Thyroid gland (tissue), 4 donors: ENCODE measurements at regions not wholly inside any gene's neighbourhood (a gene's known extent, or its start where the extent isn't known, plus 50 kb on each side); places are given as distances from the start of the nearest gene placed in this dataset.

Experiments used
- DNase-seq, 2 donors: peaks; one replicate each; pipeline ENCODE4 v3.0.0-alpha.2; 2019
- H3K27ac ChIP-seq, 3 donors: fragments of 200-600 bp; sonication (generic); 1 replicate in 2 of 3; 2 replicates in 1 of 3; pipeline ENCODE4 v1.5.1; 2016 to 2019; ENCODE audit warnings: mild to moderate bottlenecking in 1 of 3, moderate library complexity in 1 of 3
- H3K27me3 ChIP-seq: fragments of 200-600 bp; sonication (generic); one replicate; pipeline ENCODE4 v1.5.1; 2019
- H3K36me3 ChIP-seq, 2 donors: fragments of 200-600 bp; sonication (generic); one replicate each; pipeline ENCODE4 v1.5.1; 2016 to 2019
- H3K4me1 ChIP-seq, 2 donors: fragments of 200-600 bp; sonication (generic); one replicate each; pipeline ENCODE4 v1.5.1; 2017 to 2019
- H3K4me3 ChIP-seq, 3 donors: fragments of 200-600 bp; sonication (generic); replicated peaks in 1 of 3; 1 replicate in 2 of 3; 2 replicates in 1 of 3; pipeline ENCODE4 v1.5.1; 2016; ENCODE audit warnings: mild to moderate bottlenecking in 1 of 3
- H3K9me3 ChIP-seq: fragments of 200-600 bp; sonication (generic); one replicate; pipeline ENCODE4 v1.5.1; 2017
- CTCF ChIP-seq, 6 experiments: fragments of 200-600 bp in 3 of 6; fragments of 450-650 bp in 3 of 6; sonication (generic) in 3 of 6; IDR thresholded peaks; one replicate each; pipeline ENCODE4 v1.5.1; 2016 to 2019; ENCODE audit warnings: antibody characterized with exemption in 6 of 6, mild to moderate bottlenecking in 2 of 6, inconsistent platforms in 1 of 6, moderate library complexity in 1 of 6
- POLR2A ChIP-seq, 2 donors: fragments of 450-650 bp; IDR thresholded peaks; one replicate each; pipeline ENCODE4 v1.6.1; 2017; ENCODE audit warnings: antibody characterized with exemption in 2 of 2, mild to moderate bottlenecking in 2 of 2, moderate library complexity in 1 of 2
- WGBS, 2 donors: methylation state at CpG; one replicate each; pipeline ENCODE4 v1.1.5; 2017; 5-methylcytosine and 5-hydroxymethylcytosine counted together
- intact Hi-C: fragments of 100-400 bp; cut with DNase I; formaldehyde crosslinking; loops from one replicate; pipeline ENCODE4 v1.15.1; 2023

GRCh38 chr3:152891678-152892077, 56.7 kb downstream of the P2RY1 start:
- 40 to 69% methylated on average over 1 of the region's 1 CpG for WGBS, 2 donors
- Histone ChIP-seq H3K27ac (no peak overlapping the region), H3K4me1 (no peaks in the 10 kb centered on the region), H3K4me3 (no peak overlapping the region), H3K9me3 (no peaks in the 10 kb centered on the region), H3K27me3 (no peaks in the 10 kb centered on the region), H3K36me3 (no peaks in the 10 kb centered on the region)
- no peak for DNase-seq
- TF ChIP-seq CTCF (IDR thresholded peaks at IDR 0.05) = no peak
- TF ChIP-seq POLR2A (IDR thresholded peaks at IDR 0.05) = no peak
- intact Hi-C loops = no loop called here

GRCh38 chr3:152892446-152892845, 57.5 kb downstream of the P2RY1 start:
- H3K4me1 ChIP-seq = no peaks in the 10 kb centered on the region
- H3K4me3 ChIP-seq = no peak overlapping the region
- DNase-seq = no peak
- intact Hi-C loops = no loop called here
- TF ChIP-seq POLR2A (IDR thresholded peaks at IDR 0.05) (no peak), CTCF (IDR thresholded peaks at IDR 0.05) (no peak)
- no peaks in the 10 kb centered on the region for H3K36me3 ChIP-seq
- no peaks in the 10 kb centered on the region for H3K9me3 ChIP-seq
- H3K27ac ChIP-seq = no peak overlapping the region
- H3K27me3 ChIP-seq = no peaks in the 10 kb centered on the region

- intact Hi-C loops = no loop called here
These were observed 58.7 kb downstream of the P2RY1 start for GRCh38 chr3:152893647-152894046.

GRCh38 chr3:152899306-152899705, 64.4 kb downstream of the P2RY1 start:
- TF ChIP-seq POLR2A (IDR thresholded peaks at IDR 0.05) (no peak), CTCF (IDR thresholded peaks at IDR 0.05) (no peak)
- no peaks in the 10 kb centered on the region for H3K36me3 ChIP-seq
- intact Hi-C loops = no loop called here

More at GRCh38 chr3:152893647-152894046, 58.7 kb downstream of the P2RY1 start:
- H3K36me3 ChIP-seq = no peaks in the 10 kb centered on the region
- no peak for DNase-seq
- no peaks in the 10 kb centered on the region for H3K9me3 ChIP-seq
- 50 to 76% methylated on average over 3 of the region's 3 CpGs for WGBS, 2 donors
- TF ChIP-seq POLR2A (IDR thresholded peaks at IDR 0.05) (no peak), CTCF (IDR thresholded peaks at IDR 0.05) (no peak)
- no peak overlapping the region for H3K4me3 ChIP-seq
- H3K27me3 ChIP-seq = no peaks in the 10 kb centered on the region
- H3K27ac ChIP-seq = no peak overlapping the region
- H3K4me1 ChIP-seq = no peaks in the 10 kb centered on the region

GRCh38 chr3:152902141-152902669, 67.3 kb downstream of the P2RY1 start:
- no peak for DNase-seq
- Histone ChIP-seq H3K36me3 (no peaks in the 10 kb centered on the region), H3K27ac (no peak overlapping the region), H3K4me1 (no peaks in the 10 kb centered on the region), H3K4me3 (no peak overlapping the region), H3K27me3 (no peaks in the 10 kb centered on the region), H3K9me3 (no peaks in the 10 kb centered on the region)
- no peak for TF ChIP-seq CTCF (IDR thresholded peaks at IDR 0.05)
- no peak for TF ChIP-seq POLR2A (IDR thresholded peaks at IDR 0.05)
- intact Hi-C loops = no loop called here
- 92 to 97% methylated on average over 2 of the region's 2 CpGs for WGBS, 2 donors

More at GRCh38 chr3:152899306-152899705, 64.4 kb downstream of the P2RY1 start:
- Histone ChIP-seq H3K27ac (no peak overlapping the region), H3K27me3 (no peaks in the 10 kb centered on the region), H3K4me3 (no peak overlapping the region), H3K4me1 (no peaks in the 10 kb centered on the region), H3K9me3 (no peaks in the 10 kb centered on the region)
- WGBS, 2 donors = 88% methylated on average over 2 of the region's 2 CpGs
- no peak for DNase-seq
